ENCODE measurements at regions not wholly inside any gene's neighbourhood (a gene's known extent, or its start where the extent isn't known, plus 50 kb on each side); places are given as distances from the start of the nearest gene placed in this dataset.
"Not testable (repeated sequence)": the region's sequence is repeated elsewhere in the genome, so short reads cannot be mapped to it uniquely, and the experiment has no call there.

DNA sequence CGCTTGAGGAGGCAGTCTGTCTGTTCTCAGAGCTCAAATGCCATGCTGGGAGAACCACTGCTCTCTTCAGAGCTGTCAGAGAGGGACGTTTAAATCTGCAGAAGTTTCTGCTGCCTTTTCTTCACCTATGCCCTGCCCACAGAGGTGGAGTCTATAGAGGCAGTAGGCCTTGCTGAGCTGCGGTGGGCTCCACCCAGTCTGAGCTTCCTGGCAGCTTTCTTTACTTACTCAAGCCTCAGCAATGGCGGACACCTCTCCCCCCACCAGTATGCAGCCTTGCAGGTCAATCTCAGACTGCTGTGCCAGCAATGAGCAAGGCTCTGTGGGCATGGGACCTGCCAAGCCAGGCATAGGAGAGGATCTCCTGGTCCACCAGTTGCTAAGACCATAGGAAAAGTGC lies 580.1 kb downstream of the FRK start:
- H3K4me1 Mint-ChIP-seq; H3K27ac Mint-ChIP-seq; ATAC-seq; DNase-seq; H3K36me3 Mint-ChIP-seq (ENCODE audit: low read depth); H3K27me3 Mint-ChIP-seq; H3K4me3 Mint-ChIP-seq: not testable (repeated sequence)
- peaks cover 15% of the 10 kb centered on the region for H3K9me3 Mint-ChIP-seq

DNA sequence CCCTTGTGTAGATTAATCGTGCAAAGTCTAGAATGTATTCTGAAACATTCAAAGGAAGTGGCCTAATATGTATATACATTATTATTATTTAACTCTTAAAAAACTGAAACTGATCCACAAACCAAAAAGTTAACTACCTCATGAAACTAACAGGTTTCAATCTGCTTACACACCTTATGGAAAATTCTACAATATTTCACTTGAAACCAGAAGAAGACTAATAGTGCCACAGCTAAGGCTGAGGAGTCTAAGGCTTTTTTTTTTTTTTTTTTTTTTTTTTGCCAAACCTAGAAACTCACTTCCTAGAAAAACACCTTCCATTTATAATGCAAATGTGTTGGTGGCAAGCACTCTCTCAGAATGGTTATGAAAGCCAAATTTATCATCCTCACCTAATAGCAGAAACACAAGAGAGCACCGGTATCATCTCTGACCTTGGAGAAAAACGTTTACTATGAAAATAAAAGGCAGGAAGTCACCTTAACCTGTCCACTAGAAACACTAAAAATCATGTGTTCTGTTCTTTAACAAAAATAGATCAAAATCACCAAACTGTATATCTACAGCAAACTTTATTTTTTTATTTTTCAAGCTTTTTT lies 586.1 kb downstream of the FRK start:
- H3K9me3 Mint-ChIP-seq, result peaks cover 8% of the 10 kb centered on the region
- no peak overlapping the region for H3K4me3 Mint-ChIP-seq
- H3K36me3 Mint-ChIP-seq (ENCODE audit: low read depth), result no peaks in the 10 kb centered on the region
- no peak overlapping the region for H3K27ac Mint-ChIP-seq
- no peak for DNase-seq
- no peaks in the 10 kb centered on the region for H3K27me3 Mint-ChIP-seq
- ATAC-seq, result no peak
- no peaks in the 10 kb centered on the region for H3K4me1 Mint-ChIP-seq

DNA sequence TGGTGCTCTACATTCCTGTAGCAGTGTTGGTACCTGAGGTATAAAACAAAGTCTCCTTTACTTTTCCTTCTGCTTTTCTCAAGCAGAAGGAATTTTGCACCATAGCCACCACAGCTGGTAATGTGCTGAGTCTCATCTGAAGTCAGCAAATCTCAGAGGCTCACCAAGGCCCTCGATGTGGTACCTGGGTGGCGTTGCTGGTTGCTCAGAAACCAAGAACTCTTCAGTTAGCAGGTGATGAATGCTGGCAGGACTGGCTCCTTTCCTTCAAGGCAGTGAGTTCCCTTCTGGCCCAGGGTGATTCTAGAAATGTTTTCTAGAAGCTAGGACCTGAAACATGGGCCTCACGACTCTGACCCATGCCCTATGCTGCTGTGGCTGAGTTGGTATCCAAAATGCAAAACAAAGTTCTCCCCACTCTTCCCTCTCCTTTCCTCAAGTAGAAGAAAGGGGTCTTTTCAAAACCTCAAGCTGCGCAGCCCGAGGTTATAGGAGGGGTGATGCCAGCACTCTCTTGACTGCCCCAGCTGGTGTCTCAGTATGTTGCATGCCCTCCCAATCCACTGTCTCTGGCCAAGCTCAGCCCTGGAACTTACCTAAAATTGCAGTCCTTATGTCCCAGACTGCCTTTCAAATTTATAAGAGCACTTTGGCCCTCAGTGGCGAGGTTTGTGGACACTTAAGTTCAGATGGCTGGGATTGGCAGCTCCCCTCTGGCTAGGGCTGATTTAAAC lies 592.3 kb downstream of the FRK start:
- DNase-seq (no peak), ATAC-seq (no peak)
- H3K4me1 Mint-ChIP-seq, result no peaks in the 10 kb centered on the region
- H3K4me3 Mint-ChIP-seq, result no peak overlapping the region
- no peaks in the 10 kb centered on the region for H3K27me3 Mint-ChIP-seq
- H3K9me3 Mint-ChIP-seq, result no peaks in the 10 kb centered on the region
- no peak overlapping the region for H3K27ac Mint-ChIP-seq
- H3K36me3 Mint-ChIP-seq (ENCODE audit: low read depth), result no peaks in the 10 kb centered on the region

DNA sequence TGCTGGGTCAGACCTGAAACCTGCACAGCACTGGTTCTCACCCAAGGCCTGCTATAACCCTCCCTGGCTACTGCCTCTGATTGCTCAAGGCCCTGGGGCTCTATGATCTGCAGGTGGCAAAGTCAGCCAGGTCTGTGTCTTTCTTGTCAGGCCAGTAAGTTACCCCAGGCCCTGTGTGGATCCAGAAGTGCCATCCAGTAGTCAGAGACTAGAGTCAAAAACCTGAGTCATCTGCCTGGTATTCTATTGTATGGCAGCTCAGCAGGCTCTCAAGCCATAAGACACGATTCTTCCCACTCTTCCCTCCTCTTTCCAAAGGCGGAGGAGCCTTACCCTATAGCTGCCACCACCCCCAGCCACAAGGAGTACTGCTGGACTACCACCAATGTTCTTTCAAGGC lies 593.0 kb downstream of the FRK start:
- DNase-seq, result no peak
- Mint-ChIP-seq H3K4me1 (no peaks in the 10 kb centered on the region), H3K27ac (no peak overlapping the region), H3K9me3 (peaks cover 3% of the 10 kb centered on the region), H3K36me3 (ENCODE audit: low read depth) (no peaks in the 10 kb centered on the region), H3K4me3 (no peak overlapping the region), H3K27me3 (no peaks in the 10 kb centered on the region)
- no peak for ATAC-seq

DNA sequence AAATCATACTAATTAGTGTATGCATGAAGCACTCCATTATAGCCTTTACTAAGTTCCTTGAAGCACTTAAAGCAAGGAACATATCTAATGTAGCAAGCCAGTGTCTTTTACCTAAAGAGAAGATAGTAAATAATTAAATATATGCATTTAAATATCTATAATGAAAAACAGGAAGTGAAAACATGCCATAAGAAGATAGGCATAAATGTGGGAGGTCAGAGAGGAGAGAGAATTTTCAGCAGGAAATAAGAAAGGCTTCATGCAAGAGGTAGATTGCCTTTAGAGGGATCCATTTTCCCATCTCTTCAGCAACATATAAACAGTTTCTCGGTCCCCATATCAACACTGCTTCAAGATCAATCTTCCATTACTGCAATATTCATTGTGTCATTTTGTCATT lies 599.8 kb downstream of the FRK start:
- no peak for ATAC-seq
- H3K4me3 Mint-ChIP-seq, result no peak overlapping the region
- H3K9me3 Mint-ChIP-seq, result peaks cover 14% of the 10 kb centered on the region
- no peak for DNase-seq
- no peak overlapping the region for H3K27ac Mint-ChIP-seq
- no peaks in the 10 kb centered on the region for H3K27me3 Mint-ChIP-seq
- H3K36me3 Mint-ChIP-seq (ENCODE audit: low read depth), result no peaks in the 10 kb centered on the region
- no peaks in the 10 kb centered on the region for H3K4me1 Mint-ChIP-seq

DNA sequence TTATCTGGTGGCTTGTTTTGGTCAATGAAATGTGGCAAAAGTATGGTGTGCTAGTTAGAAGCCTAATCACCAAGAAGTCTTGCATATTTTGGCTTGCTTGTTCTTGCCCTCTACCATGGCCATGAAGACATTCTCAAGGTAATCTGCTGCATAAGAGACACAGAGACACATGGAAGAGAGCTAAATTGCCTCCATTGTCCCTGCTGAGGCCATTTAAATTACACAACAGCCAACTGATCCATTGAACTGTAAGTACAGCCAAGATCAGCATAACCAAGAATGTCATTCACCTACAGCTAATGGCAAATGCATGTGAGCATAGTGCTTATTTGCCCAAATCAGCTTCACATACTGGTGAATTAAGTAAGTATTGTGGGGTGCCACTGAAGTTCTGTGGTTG lies 603.8 kb downstream of the FRK start:
- H3K9me3 Mint-ChIP-seq, result peaks cover 4% of the 10 kb centered on the region
- H3K27me3 Mint-ChIP-seq, result no peaks in the 10 kb centered on the region
- ATAC-seq, result no peak
- H3K4me1 Mint-ChIP-seq, result no peaks in the 10 kb centered on the region
- H3K36me3 Mint-ChIP-seq (ENCODE audit: low read depth), result no peaks in the 10 kb centered on the region
- no peak overlapping the region for H3K27ac Mint-ChIP-seq
- DNase-seq, result no peak
- no peak overlapping the region for H3K4me3 Mint-ChIP-seq

DNA sequence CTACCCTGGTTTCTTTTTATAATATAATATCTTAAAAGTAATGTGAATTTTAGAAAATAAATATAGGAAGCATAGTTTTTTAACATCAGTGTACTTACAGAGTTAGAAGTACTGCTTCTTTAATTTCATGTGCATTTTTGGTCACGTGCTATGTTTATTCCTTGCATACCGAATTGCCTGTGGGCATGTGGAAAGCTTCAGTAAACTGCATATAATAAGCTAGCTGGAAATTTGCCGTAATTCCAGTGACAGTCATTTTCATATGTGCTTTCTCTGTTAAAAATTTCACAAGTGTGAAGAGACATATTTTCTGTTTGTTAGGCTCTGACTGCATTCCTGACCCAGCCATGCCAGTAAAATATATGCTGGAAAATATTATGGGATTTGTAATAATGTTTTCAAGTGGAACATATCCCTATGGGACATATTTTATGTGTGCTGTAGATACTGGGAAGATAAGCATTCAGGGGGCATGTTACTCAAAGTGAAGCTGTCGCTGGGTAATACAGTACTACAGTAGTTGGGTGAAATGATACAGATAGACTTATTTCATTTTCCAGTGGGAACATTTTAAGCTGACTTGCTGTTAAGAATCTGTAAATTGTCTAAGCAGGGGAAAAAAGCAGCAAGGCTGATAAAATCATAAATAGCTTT lies 616.7 kb downstream of the FRK start:
- H3K27me3 Mint-ChIP-seq, result no peaks in the 10 kb centered on the region
- no peak for DNase-seq
- H3K4me1 Mint-ChIP-seq, result no peaks in the 10 kb centered on the region
- no peak overlapping the region for H3K4me3 Mint-ChIP-seq
- no peaks in the 10 kb centered on the region for H3K9me3 Mint-ChIP-seq
- ATAC-seq, result no peak
- no peaks in the 10 kb centered on the region for H3K36me3 Mint-ChIP-seq (ENCODE audit: low read depth)
- H3K27ac Mint-ChIP-seq, result no peak overlapping the region

DNA sequence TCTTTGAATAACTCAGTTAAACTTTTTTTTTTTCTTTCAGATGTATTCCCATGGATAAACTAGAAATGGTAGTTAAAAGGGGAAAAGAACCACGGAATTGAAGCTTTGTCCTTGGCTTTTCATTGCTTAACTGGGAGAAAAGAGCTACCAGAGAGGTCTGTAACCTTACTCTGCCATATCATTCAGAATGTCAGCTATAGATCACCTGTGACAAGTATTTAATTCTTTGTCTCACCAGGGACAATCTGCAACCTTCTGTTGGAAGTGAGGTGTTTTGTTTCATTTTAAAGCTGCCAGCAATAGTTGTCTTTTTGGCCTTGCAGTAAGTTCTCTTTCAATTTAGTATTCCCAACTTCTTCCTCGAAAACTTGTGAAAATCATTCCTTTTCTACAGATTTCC lies 618.4 kb downstream of the FRK start:
- no peaks in the 10 kb centered on the region for H3K4me1 Mint-ChIP-seq
- H3K4me3 Mint-ChIP-seq, result no peak overlapping the region
- ATAC-seq, result no peak
- peaks cover 5% of the 10 kb centered on the region for H3K9me3 Mint-ChIP-seq
- no peaks in the 10 kb centered on the region for H3K27me3 Mint-ChIP-seq
- H3K27ac Mint-ChIP-seq, result no peak overlapping the region
- no peak for DNase-seq
- H3K36me3 Mint-ChIP-seq (ENCODE audit: low read depth), result no peaks in the 10 kb centered on the region

DNA sequence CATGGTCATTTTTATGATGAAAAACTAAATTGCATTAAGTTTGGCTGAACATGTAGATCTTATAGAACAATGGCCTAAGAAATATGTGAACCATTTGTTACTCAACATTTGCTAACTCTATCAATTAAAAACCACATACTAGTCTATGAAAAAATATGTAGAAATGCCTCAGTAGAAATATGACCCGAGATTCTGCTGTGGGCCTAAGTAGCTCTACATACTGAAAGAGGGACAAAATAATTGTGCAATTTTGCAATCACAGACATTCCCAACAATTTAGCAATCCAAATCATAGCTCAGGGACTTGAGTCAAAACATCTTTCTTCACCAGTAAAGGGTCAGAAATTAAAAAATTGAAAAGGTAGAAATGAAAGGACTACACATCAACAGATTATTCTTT lies 619.0 kb downstream of the FRK start:
- ATAC-seq (no peak), DNase-seq (no peak)
- no peaks in the 10 kb centered on the region for H3K4me1 Mint-ChIP-seq
- H3K4me3 Mint-ChIP-seq, result no peak overlapping the region
- H3K27ac Mint-ChIP-seq, result no peak overlapping the region
- no peaks in the 10 kb centered on the region for H3K36me3 Mint-ChIP-seq (ENCODE audit: low read depth)
- H3K27me3 Mint-ChIP-seq, result no peaks in the 10 kb centered on the region
- peaks cover 5% of the 10 kb centered on the region for H3K9me3 Mint-ChIP-seq

DNA sequence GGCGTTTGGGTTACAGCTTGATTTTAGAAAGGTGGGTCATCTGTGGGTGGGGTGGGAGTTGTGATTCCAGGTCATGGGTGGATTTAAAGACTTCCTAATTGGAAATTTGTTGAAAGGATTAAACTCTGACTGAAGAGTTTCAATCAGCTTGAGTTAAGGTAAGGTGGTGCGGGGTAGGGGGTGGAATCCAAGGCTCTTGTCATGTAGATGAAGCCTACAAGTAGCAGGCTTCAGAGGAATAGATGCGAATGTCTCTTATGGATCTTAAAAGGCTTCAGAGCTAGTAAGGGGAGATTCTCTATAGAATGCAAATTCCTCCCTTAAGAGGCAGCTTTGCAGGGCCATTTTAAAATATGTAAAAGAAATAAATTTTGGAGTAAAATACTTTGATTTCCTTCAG lies 645.3 kb downstream of the FRK start:
- ATAC-seq (no peak), DNase-seq (no peak)
- Mint-ChIP-seq H3K27me3 (no peaks in the 10 kb centered on the region), H3K4me3 (no peak overlapping the region), H3K9me3 (peaks cover 5% of the 10 kb centered on the region), H3K27ac (no peak overlapping the region), H3K36me3 (ENCODE audit: low read depth) (no peaks in the 10 kb centered on the region), H3K4me1 (no peaks in the 10 kb centered on the region)

DNA sequence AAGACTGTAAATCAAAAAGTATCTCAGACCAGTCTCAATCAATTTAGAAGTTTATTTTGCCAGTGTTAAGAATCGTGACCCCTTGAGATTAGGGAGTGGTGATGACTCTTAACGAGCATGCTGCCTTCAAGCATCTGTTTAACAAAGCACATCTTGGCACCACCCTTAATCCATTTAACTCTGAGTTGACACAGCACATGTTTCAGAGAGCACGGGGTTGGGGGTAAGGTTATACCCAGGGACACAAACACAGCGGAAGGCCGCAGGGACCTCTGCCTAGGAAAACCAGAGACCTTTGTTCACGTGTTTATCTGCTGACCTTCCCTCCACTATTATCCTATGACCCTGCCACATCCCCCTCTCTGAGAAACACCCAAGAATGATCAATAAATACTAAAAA lies 645.8 kb downstream of the FRK start:
- ATAC-seq; H3K27me3 Mint-ChIP-seq; H3K4me1 Mint-ChIP-seq; DNase-seq; H3K36me3 Mint-ChIP-seq (ENCODE audit: low read depth); H3K4me3 Mint-ChIP-seq; H3K9me3 Mint-ChIP-seq; H3K27ac Mint-ChIP-seq: not testable (repeated sequence)

DNA sequence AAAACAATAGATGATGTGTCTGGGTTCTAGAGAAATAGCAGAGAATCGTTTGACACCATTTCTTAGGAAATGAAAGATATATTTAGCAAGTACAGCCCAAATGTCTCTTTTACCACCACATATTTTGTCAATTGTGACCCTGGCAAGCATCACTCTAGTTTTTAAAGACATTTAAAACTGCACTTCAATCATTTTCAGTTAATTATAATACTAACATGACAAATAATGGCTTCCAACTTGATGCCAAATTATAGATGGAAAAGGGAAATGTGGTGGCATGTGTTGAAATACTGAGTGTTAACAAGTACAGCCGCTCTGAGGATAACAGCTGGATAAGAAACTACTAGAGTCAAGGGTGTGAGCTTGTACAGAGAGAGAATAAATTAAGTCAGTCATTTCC lies 648.9 kb downstream of the FRK start:
- peaks cover 7% of the 10 kb centered on the region for H3K9me3 Mint-ChIP-seq
- H3K27me3 Mint-ChIP-seq, result no peaks in the 10 kb centered on the region
- no peaks in the 10 kb centered on the region for H3K36me3 Mint-ChIP-seq (ENCODE audit: low read depth)
- no peaks in the 10 kb centered on the region for H3K4me1 Mint-ChIP-seq
- H3K4me3 Mint-ChIP-seq, result no peak overlapping the region
- no peak overlapping the region for H3K27ac Mint-ChIP-seq
- ATAC-seq, result no peak
- no peak for DNase-seq

DNA sequence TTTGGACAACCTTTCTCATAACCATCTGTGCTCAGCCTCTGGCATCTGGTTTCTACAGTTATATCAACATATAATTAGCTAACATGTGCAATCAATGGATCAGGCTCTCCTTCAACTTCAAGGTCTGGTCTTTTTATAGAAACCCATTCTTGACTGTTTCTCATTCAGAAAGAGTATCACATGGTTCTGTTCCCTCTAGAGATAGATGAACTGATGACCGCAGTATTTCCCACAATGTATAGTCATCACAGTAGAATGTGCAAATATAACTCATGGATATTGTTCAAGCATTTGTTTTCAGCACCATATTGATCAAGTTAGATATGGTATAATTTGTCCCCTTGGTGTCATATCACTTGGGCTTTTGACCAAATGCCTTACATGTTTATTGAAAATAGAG lies 656.2 kb downstream of the FRK start:
- H3K9me3 Mint-ChIP-seq, result peaks cover 19% of the 10 kb centered on the region
- H3K27me3 Mint-ChIP-seq, result no peaks in the 10 kb centered on the region
- DNase-seq (no peak), ATAC-seq (no peak)
- H3K4me1 Mint-ChIP-seq, result no peaks in the 10 kb centered on the region
- no peak overlapping the region for H3K27ac Mint-ChIP-seq
- no peak overlapping the region for H3K4me3 Mint-ChIP-seq
- no peaks in the 10 kb centered on the region for H3K36me3 Mint-ChIP-seq (ENCODE audit: low read depth)

DNA sequence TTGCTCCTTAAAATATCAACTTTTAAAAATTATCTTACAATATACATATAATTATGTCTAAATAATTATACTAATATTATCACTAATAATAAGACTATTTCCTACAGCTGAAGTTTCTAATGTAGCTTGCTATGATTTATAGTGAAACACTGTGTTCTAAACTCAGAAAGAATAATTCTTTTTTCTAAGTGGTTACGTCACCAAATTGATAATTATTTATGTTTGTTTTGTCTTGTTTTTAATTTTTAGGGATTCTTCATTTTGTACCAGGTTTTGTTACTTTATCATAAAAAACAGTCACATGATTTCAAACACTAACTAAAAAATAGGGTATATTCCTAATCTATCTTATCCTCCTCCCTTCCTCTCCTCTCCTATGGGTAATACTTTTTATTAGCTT lies 662.1 kb downstream of the FRK start:
- DNase-seq (no peak), ATAC-seq (no peak)
- Mint-ChIP-seq H3K27me3 (no peaks in the 10 kb centered on the region), H3K4me3 (no peak overlapping the region), H3K9me3 (peaks cover 25% of the 10 kb centered on the region), H3K36me3 (ENCODE audit: low read depth) (no peaks in the 10 kb centered on the region), H3K27ac (no peak overlapping the region), H3K4me1 (no peaks in the 10 kb centered on the region)

DNA sequence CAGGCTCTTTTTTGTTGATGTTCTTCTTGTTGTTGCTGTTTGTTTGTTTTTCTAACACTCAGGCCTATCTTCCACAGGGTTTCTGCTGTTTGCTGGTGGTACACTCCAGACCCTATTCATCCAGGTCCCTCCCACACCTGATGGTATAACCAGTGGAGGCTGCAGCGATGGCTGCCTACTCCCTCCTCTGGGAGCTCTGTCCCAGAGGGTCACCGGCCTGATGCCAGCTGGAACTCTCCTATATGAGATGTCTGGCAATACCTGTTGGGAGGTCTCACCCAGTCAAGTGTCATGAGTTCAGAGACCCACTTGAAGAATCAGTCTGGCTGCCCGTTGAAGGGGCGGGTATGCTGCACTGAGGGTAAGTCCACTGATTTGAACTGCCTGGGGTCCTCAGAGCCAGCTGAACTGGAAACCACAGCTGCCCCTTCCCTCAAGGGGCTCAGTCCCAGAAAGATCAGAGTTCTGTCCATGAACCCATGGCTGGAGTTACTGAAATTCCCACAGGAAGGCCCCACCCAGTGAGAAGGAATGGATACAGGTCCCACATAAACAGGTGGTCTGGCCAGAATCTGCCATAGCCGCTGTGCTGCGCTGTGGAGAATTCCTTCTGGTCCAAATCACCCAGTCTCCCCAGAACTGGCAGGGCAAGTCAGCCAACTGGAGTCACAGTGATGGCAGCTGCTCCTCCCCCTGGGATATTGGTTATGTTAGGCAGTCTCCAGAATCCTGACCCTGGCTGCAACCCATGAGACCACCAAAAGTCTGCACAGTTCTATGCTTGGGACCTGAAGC lies 664.4 kb downstream of the FRK start:
- no peak for DNase-seq
- H3K27me3 Mint-ChIP-seq, result no peaks in the 10 kb centered on the region
- H3K27ac Mint-ChIP-seq, result no peak overlapping the region
- H3K4me3 Mint-ChIP-seq, result no peak overlapping the region
- no peak for ATAC-seq
- no peaks in the 10 kb centered on the region for H3K4me1 Mint-ChIP-seq
- H3K36me3 Mint-ChIP-seq (ENCODE audit: low read depth), result no peaks in the 10 kb centered on the region
- peaks cover 22% of the 10 kb centered on the region for H3K9me3 Mint-ChIP-seq
